ENCODE measurements at regions not wholly inside any gene's neighbourhood (a gene's known extent, or its start where the extent isn't known, plus 50 kb on each side); places are given as distances from the start of the nearest gene placed in this dataset.

- peak; percentile 63 for DNase-seq (ENCODE audit: low spot score)
Observed at GRCh38 chr9:36728651-36729520, 156.2 kb downstream of the MELK start.

GRCh38 chr9:36729906-36730305 lies 157.2 kb downstream of the MELK start:
- DNase-seq (ENCODE audit: low spot score): no peak

DNA sequence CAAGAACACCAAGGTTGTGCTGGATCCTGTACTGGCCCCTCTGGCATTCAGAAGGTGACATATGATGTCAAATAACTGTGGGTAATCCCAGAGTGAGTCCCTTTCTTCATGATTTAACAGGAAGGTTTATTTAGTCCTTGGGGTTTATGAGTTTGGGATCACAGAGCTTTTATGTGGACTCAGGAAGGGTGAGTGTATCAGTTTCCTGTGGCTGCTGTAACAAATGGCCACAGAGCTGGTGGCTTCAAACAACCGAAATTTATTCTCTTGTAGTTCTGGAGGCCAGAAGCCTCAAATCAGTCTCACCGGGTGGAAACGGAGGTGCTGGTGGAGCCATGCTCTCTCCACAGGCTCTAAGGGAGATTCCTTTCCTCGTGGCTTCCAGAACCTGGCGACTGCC lies 157.7 kb downstream of the MELK start:
- no peak for DNase-seq (ENCODE audit: low spot score)

DNA sequence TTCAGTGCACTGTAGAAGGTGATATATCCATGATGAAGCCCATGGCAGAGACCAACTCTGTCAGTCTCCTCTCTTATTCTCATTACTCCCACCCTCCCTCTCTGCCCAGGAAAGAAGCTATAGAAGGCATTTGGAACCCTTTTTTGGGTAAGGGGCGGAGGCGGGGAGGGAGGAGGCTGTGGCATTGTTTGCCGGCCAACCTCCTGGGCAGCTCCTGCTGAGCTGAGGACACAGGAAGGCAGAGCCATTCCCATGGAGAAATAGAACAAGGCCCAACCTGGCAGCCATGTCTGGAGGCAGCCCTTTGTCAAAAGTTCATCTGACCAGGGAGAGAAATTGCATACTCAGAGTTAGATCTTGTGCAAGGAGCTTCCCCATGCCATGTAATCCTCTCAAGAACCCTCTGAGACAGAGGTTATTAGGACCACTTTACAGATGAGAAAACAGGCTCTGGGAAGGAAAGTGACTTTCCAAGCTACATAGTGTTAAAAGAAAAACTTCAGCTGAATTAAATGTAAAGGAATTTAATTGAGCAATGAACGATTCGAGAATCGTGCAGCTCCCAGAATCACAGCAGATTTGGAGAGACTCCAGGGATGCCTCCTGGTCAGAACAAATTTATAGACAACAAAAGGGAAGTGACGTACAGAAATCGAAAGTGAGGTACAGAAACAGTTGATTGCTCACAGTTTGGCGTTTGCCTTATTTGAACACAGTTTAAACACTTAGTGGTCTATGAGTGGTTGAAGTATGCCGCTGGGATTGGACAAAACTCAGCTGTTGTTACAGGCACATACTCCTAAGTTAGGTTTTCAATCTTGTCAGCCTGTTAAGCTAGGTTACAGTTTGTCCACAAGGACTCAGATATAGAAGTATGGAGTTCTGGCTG lies 158.6 kb downstream of the MELK start:
- no peak for DNase-seq (ENCODE audit: low spot score)

GRCh38 chr9:36734737-36735136 lies 162.0 kb downstream of the MELK start:
- no peak for DNase-seq (ENCODE audit: low spot score)

DNA sequence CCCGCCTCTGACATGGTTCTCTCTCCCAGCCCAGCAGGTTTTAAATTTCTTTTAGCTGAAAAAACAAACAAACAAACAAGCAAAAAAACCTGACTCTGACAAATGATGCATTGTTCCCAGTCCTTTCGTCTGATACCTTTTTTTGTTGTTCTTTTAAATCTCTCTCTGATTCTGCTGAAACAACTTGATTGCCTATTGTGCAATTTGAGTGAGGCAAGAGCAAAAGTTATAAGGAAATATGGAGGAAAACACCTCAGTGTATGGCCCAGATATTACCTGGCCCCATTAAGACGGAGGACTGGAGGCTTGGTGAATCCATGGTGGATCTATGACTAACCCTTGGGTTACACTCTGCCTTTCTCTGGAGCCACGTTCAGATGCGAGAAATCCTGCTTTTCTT lies 164.0 kb downstream of the MELK start:
- no peak for DNase-seq (ENCODE audit: low spot score)

GRCh38 chr9:36738318-36738976 lies 165.8 kb downstream of the MELK start:
- DNase-seq (ENCODE audit: low spot score): peak; percentile 72

DNA sequence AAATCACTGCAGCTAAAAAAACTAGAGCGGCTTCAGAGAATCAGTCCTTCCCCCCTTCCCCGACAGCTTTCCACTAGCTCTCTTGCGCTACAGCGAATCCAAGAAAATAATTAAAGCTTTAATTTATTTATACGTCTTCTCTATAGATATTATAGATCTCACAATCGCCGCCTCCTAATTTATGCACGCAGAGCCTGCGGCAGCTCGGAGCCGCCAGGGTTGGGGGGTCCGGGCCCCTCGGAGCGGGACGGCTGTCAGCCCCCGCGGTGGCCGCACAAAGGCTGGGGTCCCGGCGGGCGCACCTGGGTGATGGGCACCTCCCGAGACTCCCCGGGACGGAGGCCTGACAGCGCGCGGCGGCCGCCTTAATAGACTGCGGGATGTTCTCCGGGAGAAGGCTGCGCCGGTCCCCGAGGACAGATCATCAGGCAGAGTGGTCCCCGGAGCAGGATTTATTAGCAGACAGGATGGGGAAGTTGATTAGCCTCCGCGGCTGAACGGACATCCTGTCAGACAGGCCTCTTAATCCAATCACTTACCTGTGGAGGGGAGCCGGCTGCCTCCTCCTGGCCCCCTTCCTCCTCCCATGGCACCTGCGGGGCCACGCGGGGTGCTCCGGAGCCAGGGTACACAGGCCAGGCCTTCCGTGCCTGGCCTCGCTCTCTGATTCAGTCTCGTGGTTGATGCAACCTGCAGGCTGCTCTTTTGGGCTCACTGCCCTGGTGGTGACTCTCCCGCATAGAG lies 166.8 kb downstream of the MELK start:
- no peak for DNase-seq (ENCODE audit: low spot score)

GRCh38 chr9:36742264-36742663 lies 169.6 kb downstream of the MELK start:
- DNase-seq (ENCODE audit: low spot score): no peak

DNA sequence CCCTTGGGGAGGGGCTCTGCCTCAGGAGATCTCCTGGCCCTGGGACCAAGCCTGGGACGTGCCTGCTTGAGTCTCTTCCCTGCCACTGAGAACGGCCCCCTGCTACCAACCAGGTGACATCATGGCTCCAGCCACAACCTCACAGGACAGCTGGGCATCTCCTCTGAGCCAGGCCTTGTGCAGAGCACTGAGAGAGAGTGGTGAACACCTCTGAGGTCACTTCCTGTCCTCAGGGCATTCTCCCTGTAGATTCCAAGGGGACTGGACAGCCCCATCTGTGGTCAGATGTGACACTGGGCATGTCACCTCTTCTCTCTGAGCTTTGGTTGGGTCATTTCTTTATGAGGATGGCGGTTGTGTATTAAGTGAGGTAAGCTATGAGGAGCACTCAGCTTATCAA lies 172.0 kb downstream of the MELK start:
- peak; percentile 29 for DNase-seq (ENCODE audit: low spot score)

- no peak for DNase-seq (ENCODE audit: low spot score)
Observed at GRCh38 chr9:36745977-36746376, 173.3 kb downstream of the MELK start.

DNA sequence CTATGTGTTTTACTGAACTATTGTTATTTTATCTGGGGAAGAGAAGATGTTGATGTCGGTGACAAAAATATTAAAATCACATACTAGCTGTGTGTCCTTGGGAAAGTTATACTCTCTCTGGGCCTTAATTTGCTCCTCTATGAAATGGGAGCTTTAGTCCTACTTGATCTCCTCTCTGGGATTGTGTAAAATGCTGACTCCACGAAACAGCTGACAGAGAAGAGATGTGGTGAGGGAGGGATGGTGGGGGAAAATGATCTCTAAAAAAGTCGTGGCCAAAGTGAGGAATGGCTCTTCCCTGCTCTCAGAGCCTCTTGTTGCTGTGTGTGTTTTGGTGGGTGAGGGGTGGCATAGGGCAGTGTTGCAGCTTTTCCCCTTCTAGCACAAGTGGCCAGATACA lies 173.7 kb downstream of the MELK start:
- DNase-seq (ENCODE audit: low spot score): no peak

DNA sequence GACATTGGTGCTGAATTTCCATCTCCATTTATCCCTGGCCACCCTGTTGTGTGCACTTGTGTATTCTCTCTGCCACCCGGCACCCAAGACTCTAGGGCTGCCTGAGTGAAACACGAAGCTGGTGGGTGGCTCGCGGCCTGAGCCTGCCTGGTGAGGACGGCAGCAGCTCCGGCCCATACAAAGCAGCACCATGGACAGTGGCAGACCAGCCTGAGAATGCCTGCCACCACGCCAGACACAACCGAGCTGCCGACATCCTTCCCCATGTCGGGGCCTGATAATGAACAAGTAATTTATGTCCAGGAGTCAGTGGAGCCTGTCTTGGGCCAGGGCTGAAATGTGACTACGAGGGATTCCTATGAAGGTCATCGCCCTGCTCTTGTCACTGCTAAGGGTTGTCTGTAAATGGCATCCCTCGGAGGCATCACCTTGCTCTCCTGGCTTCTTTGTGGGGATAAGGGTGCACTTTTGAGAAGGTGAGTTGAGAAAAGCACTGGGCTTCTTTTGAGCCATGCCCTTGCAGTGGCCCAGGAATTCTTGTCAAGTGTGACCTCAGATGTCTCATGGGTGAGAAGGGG lies 175.7 kb downstream of the MELK start:
- DNase-seq (ENCODE audit: low spot score): peak; percentile 11

DNA sequence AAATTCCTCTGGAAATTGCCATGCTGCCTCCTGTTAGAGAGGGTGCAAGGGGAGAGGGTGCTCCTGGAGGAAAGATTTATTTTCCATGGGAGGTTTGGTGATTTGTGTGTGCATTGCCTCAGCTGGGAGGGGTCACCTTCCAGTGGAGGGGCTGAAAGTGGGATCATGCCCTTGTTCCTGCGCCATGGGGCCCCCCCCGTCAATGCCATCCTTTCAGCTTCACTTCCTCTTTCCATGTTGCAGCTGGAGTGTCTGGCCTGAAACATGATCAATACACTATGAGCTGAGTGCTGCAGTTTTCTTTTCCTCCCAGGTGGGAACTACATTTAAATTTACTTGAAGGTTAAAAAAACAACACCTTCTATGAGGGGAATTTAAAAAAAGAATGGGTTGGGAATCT lies 176.8 kb downstream of the MELK start:
- no peak for DNase-seq (ENCODE audit: low spot score)

- DNase-seq (ENCODE audit: low spot score): no peak
Observed at GRCh38 chr9:36750630-36751029, 177.9 kb downstream of the MELK start.

DNA sequence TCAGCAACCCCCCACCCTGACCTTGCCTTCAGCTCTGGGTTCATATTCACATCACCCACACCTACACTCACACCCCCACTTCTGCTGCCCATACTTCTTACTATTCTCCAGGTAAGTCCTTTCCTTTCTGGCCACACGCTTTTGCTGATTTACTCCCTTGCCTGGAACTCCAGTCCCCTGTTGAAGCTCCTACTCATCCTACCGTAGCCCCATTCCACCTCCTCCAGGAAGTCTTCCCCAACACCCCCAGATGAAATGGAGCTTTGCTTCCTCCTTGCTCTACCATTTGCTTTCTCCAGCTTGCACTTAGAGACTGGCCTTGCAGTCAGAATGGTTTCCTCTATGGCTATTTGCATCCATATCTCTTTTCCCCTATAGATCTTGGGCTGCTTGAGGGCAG lies 182.3 kb downstream of the MELK start:
- no peak for DNase-seq (ENCODE audit: low spot score)

- no peak for DNase-seq (ENCODE audit: low spot score)
Observed at GRCh38 chr9:36759141-36759540, 186.4 kb downstream of the MELK start.

DNA sequence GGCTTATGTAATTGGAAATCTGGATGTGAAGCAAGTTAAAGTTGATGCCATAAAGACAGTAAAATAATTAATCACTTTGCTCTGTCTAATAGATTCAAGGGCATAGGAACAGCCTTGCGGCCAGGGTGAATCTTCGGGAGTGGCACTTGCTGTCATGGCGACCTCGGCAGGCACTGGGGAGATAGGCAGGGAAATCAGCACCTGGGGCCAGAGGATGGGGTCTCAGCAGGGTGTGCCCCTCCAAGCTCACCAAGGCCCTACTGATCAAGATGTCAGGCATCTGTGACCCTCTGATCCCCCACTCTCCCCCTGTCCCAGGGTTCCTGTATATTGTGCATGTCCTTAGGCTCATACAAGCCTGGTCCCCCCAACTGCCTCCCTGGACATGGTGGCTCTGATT lies 187.3 kb downstream of the MELK start:
- DNase-seq (ENCODE audit: low spot score): no peak

DNA sequence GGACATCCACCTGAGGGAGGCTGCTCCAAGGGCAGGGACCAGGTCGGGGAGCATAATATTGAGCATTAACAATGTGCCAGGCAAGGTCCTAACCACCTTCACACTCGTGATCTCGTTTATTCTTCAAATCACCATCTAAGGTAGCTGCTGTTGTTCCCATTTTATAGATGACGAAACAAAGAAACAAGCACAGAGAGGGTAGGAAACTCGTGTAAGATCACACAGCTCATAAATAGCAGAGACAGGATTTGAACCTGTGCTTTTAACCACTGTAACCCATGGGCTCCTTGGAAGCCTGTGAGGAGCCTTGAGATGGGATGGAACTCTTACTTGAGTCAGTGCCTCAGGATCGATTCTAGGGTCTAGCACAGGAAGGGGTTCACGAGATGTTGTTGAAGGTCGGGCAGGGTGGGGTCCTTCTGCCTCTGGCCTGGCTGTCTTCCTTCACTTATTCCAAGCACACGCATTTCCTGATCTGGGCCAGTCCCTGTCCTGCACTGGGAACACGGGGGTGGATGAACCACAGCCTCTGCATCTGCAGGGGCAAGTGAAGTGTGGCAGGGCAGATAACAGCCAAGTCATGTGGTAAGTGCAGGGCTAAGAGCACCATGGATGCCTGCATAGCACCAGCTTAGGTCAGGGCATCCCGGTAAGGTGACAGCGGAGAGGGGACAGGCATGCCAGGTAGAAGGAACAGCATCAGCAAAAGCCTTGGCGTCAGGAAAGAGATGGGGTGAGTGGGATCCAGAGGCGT lies 188.1 kb downstream of the MELK start:
- no peak for DNase-seq (ENCODE audit: low spot score)

DNA sequence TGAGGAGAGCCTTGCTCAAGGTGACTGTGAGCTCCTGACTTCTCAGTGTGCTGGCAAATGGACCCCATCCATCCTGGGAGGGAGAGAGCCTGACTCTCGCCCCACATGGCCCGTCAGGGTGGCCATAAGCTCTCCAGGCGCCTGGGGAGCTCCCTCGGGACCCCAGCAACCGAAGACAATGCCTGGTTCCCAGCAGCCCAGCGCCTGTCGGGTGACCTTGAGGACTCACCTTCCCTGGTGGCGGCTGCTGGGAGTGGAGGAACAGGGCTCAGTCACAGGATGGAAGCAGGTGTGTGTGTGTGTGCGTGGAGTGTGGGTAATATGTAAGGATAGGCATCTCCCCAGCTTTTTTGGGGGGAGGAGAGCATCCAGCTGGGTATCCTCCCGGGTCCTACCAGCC lies 190.3 kb downstream of the MELK start:
- DNase-seq (ENCODE audit: low spot score): no peak

GRCh38 chr9:36763778-36764177 lies 191.1 kb downstream of the MELK start:
- DNase-seq (ENCODE audit: low spot score): no peak
